Lung (tissue), 11 donors: ENCODE measurements at regions not wholly inside any gene's neighbourhood (a gene's known extent, or its start where the extent isn't known, plus 50 kb on each side); places are given as distances from the start of the nearest gene placed in this dataset.

Experiments
- ATAC-seq: fragments of 200-7000 bp; cut with Tn5 transposase; one replicate; pipeline ENCODE4 v1.9.1; 2020; ENCODE audit warnings: moderate number of reproducible peaks; ENCODE audit not compliant: insufficient read depth, low FRiP score
- DNase-seq, 3 donors: peaks; one replicate each; pipeline ENCODE4 v3.0.0-alpha.2; 2013 to 2017
- H3K27ac ChIP-seq, 2 donors: one replicate each; pipeline ENCODE4 v1.5.1; 2013; ENCODE audit warnings: mild to moderate bottlenecking in 2 of 2, moderate library complexity in 2 of 2, control low read depth in 1 of 2, inconsistent platforms in 1 of 2, low read depth in 1 of 2, low read length in 1 of 2
- H3K27me3 ChIP-seq, 3 donors: one replicate each; pipeline ENCODE4 v1.5.1; 2013; ENCODE audit warnings: low read length in 2 of 3; ENCODE audit not compliant: control insufficient read depth in 3 of 3, insufficient read depth in 3 of 3
- H3K36me3 ChIP-seq, 4 donors: one replicate each; pipeline ENCODE4 v1.5.1; 2013; ENCODE audit warnings: low read length in 4 of 4, mild to moderate bottlenecking in 1 of 4, moderate library complexity in 1 of 4; ENCODE audit not compliant: control insufficient read depth in 4 of 4, insufficient read depth in 4 of 4
- H3K4me1 ChIP-seq, 5 donors: one replicate each; pipeline ENCODE4 v1.5.1; 2013; ENCODE audit warnings: low read length in 5 of 5, mild to moderate bottlenecking in 2 of 5, moderate library complexity in 1 of 5; ENCODE audit not compliant: control insufficient read depth in 5 of 5, insufficient read depth in 5 of 5
- H3K4me3 ChIP-seq: one replicate; pipeline ENCODE4 v1.5.1; 2013; ENCODE audit warnings: mild to moderate bottlenecking, control low read depth, moderate library complexity
- H3K9ac ChIP-seq, 2 donors: one replicate each; pipeline ENCODE4 v1.5.1; 2013; ENCODE audit warnings: low read length in 2 of 2, control low read depth in 1 of 2; ENCODE audit not compliant: insufficient read depth in 1 of 2
- H3K9me3 ChIP-seq, 4 donors: one replicate each; pipeline ENCODE4 v1.5.1; 2013; ENCODE audit warnings: low read length in 3 of 4, mild to moderate bottlenecking in 1 of 4, moderate library complexity in 1 of 4; ENCODE audit not compliant: control insufficient read depth in 4 of 4, insufficient read depth in 3 of 4
- CTCF ChIP-seq: IDR thresholded peaks from 2 replicates; pipeline ENCODE4 v1.5.1; 2012; ENCODE audit warnings: mild to moderate bottlenecking; ENCODE audit errors: control extremely low read depth, extremely low read depth
- WGBS, 2 donors: extraction: QIAGEN DNeasy Blood & Tissue Kit; methylation state at CpG; one replicate each; pipeline ENCODE4 v1.1.7; 2013; 5-methylcytosine and 5-hydroxymethylcytosine counted together
- donor health status: control.
- donor health status: control.
- donor health status: Bipolar disorder and iron deficiency.
- donor health status: healthy.
- donor health status: DM: yes; HTN: yes; CAD: no.

DNA sequence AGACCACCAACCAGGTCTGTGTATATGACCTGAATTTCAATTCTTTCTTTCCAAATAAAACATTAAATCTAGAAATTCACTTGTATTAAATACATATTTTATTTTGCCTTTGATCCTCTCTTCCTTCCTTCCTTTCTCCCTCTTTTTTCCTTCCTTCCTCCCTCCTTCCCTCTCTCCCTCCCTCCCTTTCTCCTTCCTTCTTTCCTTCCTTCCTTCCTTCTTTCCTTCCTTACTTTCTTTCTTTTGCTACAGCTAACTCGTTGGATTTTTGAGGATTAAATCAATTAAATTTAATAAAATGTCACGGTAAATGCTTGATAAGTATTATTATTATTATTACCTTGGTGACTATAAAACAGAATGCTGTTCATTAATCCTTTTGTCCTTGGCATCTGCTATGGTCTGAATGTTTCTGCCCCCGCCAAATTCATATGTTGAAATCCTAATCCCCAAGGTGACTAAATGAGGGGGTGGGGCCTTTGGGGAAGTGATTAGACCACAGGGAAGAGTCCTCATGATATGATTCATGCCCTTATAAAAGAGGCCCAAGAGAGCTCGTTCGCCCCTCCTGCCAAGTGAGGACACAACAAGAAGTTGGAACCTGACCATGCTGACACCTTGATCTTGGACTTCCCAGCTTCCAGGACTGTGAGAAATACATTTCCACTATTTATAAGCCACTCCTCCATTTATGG lies 67.6 kb upstream of the BTBD3 start:
- Histone ChIP-seq H3K27ac (no peak overlapping the region), H3K27me3 (no peaks in the 10 kb centered on the region), H3K36me3 (no peaks in the 10 kb centered on the region), H3K9me3 (peaks cover 0 to 2% (median 0%) of the 10 kb centered on the region in 4 donors), H3K4me3 (no peak overlapping the region), H3K4me1 (no peaks in the 10 kb centered on the region), H3K9ac (no peak overlapping the region)
- no peak for TF ChIP-seq CTCF
- no peak for DNase-seq
- no peak for ATAC-seq
- 79 to 84% methylated on average over 5 of the region's 5 CpGs for WGBS, 2 donors

- Histone ChIP-seq H3K27ac (no peak overlapping the region), H3K27me3 (no peaks in the 10 kb centered on the region), H3K9ac (no peak overlapping the region), H3K9me3 (peaks cover 0 to 2% (median 0%) of the 10 kb centered on the region in 4 donors), H3K4me1 (no peaks in the 10 kb centered on the region), H3K4me3 (no peak overlapping the region), H3K36me3 (no peaks in the 10 kb centered on the region)
- WGBS, 2 donors, result 47 to 55% methylated on average over 4 of the region's 4 CpGs
- DNase-seq, result no peak
- ATAC-seq, result no peak
- no peak for TF ChIP-seq CTCF
Measured at GRCh38 chr20:11850901-11851300, 66.8 kb upstream of the BTBD3 start.

DNA sequence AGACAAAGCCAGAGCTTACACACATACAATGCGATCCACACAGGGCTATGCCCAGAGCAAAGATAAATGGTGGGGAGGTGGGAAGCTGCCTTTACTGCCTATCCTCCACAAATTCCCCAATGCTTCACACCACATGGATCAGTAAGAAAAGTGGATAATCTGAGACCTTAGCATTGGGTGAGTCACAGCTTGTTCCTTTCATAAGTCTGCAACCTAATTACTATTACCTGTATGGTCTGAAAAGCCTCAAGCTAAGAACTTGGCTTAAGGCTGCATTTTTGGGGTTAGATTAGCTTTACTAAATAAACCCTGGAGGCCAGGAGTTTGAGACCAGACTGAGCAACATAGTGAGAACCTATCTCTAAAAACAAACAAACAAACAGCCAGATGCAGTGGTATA lies 66.0 kb upstream of the BTBD3 start:
- 96 to 100% methylated on average over 1 of the region's 1 CpG for WGBS, 2 donors
- Histone ChIP-seq H3K4me1 (no peaks in the 10 kb centered on the region), H3K27me3 (no peaks in the 10 kb centered on the region), H3K4me3 (no peak overlapping the region), H3K27ac (no peak overlapping the region), H3K9me3 (no peaks in the 10 kb centered on the region), H3K36me3 (no peaks in the 10 kb centered on the region), H3K9ac (no peak overlapping the region)
- DNase-seq (no peak), ATAC-seq (no peak)
- TF ChIP-seq CTCF, result no peak

- H3K27me3 ChIP-seq, result no peaks in the 10 kb centered on the region
- H3K9ac ChIP-seq, result no peak overlapping the region
- no peak for TF ChIP-seq CTCF
- ATAC-seq (no peak), DNase-seq (no peak)
- H3K27ac ChIP-seq, result no peak overlapping the region
- H3K4me1 ChIP-seq, result no peaks in the 10 kb centered on the region
- no peaks in the 10 kb centered on the region for H3K9me3 ChIP-seq
- H3K4me3 ChIP-seq, result no peak overlapping the region
- H3K36me3 ChIP-seq, result no peaks in the 10 kb centered on the region
- 91 to 95% methylated on average over 2 of the region's 2 CpGs for WGBS, 2 donors
Measured at GRCh38 chr20:11852189-11852588, 65.5 kb upstream of the BTBD3 start.
